ENCODE measurements at regions not wholly inside any gene's neighbourhood (a gene's known extent, or its start where the extent isn't known, plus 50 kb on each side); places are given as distances from the start of the nearest gene placed in this dataset.

GRCh38 chrX:46200413-46200812 is 344.8 kb downstream of the ZNF674 start:
- TF ChIP-seq ZNF134 (CRISPR knock-in tag; conservative IDR thresholded peaks at IDR 0.05), result no peak
- no peak for TF ChIP-seq POLR2AphosphoS5 (IDR thresholded peaks at IDR 0.05; ENCODE audit: control insufficient read depth, insufficient read depth, low read depth, low read length)
- no peak for TF ChIP-seq BRF1 (IDR thresholded peaks at IDR 0.05; ENCODE audit: borderline replicate concordance, extremely low read depth, insufficient read length)
- no peak for TF ChIP-seq MYNN (IDR thresholded peaks at IDR 0.05)
- no peak for TF ChIP-seq MYNN (CRISPR knock-in tag; IDR thresholded peaks at IDR 0.05)
- TF ChIP-seq CTCF (IDR thresholded peaks at IDR 0.05 in 2 of 3, conservative IDR thresholded peaks at IDR 0.05 in 1 of 3; ENCODE audit: insufficient read depth in 2 of 3, low read depth in 1 of 3, low read length in 3 of 3), result no peak
- TF ChIP-seq HDGF (IDR thresholded peaks at IDR 0.05), result no peak
- TF ChIP-seq ZNF239 (CRISPR knock-in tag; IDR thresholded peaks at IDR 0.05), result no peak
- TF ChIP-seq E2F5 (CRISPR knock-in tag; IDR thresholded peaks at IDR 0.05), result no peak
